ENCODE measurements at regions not wholly inside any gene's neighbourhood (a gene's known extent, or its start where the extent isn't known, plus 50 kb on each side); places are given as distances from the start of the nearest gene placed in this dataset.
"Not testable (repeated sequence)": the region's sequence is repeated elsewhere in the genome, so short reads cannot be mapped to it uniquely, and the experiment has no call there.

DNA sequence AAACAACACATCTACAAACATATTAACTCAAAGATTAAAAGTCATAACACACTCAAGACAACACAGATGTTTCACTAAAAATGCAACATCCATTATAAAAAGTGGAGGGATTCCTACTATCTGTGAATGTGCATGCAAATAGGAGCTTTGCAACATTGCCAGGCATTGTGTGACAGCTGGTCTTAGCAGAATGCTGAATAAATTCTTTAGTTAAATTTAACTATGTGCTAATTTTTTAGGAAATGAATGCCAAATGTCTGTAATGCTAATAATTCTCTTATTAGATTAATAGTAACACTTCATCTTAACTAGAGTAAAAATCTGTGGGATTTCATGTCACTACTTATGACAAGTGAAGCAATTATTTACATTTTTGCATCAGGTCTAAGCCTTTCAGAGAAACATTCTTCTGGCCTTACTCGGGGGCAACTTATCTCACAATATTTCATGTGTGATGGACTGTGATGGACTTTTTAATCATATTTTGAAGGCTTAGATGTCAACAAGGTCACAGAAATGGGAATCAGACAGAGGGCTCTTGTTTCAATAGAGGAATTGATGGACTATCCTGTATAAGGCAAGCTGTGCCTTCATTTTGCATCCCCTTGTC is 524.6 kb upstream of the KCND2 start:
- DNase-seq: no peak

DNA sequence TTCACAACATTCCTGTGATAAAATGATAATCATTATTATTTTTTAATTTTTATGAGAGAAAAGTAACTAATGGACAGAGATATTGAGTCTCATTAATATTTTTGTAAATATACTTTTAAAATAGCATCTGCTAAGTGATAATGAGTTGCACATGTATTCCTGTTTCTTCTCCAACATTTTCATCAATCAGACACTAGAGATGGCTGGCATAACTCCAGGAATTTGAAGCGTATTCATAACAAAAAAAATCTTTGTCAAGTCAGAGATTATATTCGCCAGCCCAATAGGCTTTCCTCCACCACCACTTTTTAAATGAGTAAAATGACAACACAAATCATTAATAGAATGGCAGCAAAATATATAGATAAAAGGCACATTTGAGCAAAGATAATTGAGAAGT is 524.0 kb upstream of the KCND2 start:
- DNase-seq: no peak

DNA sequence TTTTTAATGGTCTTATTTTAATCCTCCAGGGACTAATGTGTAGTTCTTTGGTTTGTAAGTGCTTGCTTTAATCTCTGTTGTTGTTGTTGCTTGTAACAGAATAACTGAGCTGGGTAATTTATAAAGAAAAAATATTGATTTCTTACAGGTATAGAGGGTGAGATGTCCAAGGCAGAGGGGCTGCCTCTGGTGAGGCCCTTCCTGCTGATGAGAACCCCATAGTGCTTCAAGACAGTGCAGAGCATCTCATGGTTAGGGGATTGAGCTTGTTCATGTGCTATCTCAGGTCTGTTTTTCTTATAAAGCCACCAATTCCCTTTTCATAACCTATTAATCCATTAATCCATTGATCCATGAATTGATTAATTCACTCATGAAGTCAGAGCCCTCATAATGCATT is 516.3 kb upstream of the KCND2 start:
- DNase-seq: no peak

DNA sequence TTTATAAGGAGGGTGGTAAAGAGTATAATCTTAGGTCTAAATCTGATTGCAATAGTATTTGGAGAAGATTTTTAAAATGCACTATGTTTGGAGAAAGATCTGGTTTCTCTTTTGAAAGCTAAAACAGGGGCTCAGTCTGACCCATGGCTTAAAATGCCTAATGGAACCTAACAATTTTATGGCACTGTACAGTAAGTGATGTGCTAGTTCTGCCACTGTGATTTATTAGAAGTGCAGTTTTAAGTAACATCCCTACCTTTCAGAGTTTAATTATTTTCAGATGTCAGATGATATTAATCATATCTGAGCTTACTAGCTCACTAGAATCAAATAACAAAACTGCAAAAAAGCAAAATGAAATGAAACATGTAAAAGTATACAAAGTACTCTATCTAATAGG is 514.7 kb upstream of the KCND2 start:
- no peak for DNase-seq

DNA sequence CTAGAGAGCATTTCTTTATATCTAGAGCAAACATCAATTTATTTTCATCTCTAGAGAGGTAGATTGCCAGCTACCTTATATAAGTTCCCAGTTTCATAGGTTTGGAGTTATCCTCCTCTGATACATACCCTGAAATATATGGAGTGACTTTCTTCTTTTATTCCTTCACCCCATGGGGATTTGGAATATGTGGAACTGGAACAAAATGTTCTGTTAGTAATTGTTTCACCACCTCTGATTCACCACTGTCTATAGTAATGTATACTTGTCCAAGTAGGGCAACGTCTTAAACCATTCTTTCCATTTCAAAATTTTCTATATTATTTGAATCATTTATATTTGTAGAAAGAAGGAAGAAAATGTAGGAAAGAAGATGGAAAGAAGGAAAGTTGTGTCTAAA is 511.2 kb upstream of the KCND2 start:
- no peak for DNase-seq

DNA sequence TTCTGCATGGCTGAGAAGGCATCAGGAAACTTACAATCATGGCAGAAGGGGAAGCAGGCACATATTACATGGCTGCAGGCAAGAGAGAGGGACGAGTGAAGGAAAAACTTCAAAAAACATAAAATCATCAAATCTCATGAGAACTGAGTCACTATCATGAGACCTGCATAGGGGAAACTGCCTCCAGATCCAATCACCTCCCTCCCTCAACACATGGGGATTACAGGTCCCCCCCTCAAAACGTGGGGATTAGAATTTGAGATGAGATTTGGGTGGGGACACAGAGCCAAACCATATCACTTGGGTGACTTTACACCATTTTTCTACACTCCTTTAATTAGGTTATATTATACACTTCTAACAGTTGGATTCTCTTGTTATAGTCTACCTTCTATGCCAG is 490.7 kb upstream of the KCND2 start:
- no peak for DNase-seq

DNA sequence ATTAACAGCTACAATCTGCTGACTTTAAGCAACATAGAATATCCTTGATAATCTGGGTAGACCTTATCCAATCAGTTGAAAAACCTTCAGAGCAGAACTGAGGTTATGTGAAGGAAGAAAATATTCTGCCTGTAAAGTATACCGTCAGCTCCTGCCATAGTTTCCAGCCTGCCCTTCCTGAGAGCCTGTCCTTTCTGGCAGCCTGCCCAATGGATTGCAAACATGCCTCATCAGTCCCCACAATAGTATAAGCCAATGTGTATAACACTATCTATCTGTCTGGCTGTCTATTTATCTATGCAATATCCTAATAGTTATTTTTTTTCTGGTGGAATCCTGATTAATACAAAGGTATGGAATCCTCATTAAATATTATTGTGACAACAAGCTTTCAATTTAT is 489.2 kb upstream of the KCND2 start:
- peak; percentile 62 for DNase-seq

DNA sequence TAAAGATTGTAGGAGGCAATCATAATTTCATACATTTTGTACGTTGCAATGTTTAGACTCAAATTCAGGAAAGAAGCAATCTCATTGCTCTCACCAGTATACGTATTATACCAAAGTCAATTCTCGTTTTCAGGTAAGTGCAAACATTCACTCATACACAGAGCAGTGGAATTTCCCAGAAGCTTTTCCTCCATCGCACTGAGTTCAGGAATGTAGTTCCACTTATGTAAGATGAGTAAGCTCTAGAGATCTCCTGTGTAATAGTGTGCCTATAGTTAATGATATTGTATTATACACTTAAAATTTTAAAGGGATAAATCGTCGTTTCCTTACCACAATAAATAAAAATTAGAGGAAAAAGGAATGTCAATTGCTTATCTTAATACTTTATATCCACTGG is 470.8 kb upstream of the KCND2 start:
- DNase-seq: no peak

DNA sequence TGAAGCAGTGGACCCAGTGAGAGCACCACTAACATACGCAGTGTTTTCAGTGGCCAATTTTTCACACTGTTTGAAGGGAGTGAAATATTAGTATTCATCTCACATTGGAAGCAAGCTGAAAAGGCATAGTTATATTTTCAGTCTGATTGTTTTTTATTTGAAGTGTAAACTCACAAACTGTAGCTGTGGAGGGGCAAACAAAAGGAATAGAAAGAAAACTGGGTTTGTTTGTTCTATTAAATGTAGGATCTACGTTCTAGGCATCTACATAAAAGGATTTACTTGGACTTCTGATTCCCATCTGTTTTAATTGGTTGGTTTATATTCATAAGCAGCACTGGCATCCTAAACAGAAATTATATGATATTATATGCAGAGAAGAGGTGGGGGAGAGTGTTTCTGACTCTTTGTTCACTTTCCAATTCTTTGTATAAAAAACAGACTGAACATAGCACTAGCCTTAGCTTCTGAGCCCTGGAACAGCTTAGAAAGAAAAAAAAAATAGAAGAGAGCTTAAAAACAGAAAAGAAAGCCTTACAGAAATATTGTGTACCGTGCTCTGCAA is 447.8 kb upstream of the KCND2 start:
- no peak for DNase-seq

DNA sequence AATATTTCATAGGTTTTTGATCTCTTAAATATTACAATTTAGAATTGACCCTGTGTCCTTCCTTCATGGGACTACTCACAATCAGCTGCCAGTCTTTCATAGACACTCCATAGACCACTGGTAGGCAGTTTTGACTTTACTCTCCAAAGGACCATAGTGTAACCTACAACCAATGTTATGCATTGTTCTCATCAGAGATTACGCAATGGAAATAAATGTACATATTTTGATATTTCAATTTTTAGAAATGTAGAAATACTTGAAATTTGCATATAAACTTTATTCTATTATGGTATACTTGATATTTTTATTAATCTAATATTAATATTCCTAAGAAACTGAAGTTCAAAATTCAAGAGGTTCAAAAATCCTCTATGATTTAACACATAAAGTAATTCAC is 446.4 kb upstream of the KCND2 start:
- DNase-seq: no peak

DNA sequence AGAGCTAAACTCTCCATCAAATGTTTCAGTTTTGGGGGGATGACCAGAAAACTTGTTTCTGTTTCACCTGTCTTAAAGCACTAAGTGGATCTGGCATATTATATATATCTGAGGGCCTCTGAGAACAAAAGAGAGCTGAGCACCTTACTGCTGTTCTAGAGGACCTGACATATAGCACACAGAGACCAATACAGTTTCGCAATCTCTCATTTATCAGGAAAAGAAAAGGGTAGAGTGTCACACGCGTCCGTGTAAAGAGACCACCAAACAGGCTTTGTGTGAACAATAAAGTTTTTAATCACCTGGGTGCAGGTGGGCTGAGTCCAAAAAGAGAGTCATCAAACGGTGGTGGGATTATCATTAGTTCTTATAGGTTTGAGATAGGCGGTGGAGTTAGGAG is 434.5 kb upstream of the KCND2 start:
- DNase-seq: no peak

DNA sequence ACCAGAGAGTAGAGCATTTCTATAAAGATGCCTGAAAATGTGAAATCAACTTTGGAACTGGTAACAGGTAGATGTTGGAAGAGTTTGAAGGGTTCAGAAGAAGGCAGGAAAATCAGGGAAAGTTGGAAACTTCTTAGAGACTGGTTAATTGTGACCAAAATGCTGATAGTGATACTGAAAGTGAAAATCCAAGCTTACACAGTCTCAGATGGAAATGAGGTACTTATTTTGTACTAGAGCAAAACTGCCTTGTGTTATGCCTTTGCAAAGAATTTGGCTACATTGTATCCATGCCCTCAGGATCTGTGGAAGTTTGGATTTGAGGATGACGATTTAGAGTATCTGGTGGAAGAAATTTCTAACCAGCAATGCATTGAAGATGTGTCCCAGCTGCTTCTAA is 430.6 kb upstream of the KCND2 start:
- DNase-seq: no peak

DNA sequence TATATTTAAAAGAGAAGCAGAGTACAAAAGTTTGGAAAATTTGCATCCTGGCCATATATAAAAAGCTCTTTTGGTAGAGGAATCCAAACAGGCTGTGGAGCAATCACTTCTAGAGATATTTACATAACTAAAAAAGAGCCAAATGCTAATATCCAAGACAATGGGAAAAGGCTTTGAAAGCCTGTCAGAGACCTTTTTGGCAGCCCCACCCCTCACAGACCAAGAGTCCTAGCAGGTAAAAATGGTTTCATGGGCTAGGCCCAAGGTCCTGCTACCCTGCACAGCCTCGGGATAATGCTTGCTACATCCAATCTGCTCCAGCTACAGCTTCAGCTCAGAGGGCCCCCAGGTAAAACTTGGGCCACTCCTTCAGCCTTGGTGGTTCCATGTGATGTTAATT is 430.2 kb upstream of the KCND2 start:
- DNase-seq: no peak

DNA sequence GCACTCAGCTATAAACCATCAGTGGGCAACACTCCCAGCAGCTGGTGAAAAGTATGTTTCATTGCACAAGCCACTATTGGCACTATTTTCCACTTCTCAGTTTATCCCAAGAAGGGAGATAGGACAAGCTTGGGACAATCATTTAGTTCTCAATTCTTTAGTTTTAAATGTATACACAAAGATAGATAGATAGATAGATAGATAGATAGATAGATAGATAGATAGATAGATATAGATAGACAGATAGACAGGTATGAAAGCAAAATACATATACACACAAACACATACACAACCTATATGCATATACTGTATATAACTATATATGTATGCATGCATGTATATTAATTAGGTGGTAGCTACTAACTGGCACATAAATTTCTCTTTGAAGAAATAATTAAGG is 411.6 kb upstream of the KCND2 start:
- DNase-seq: no peak

DNA sequence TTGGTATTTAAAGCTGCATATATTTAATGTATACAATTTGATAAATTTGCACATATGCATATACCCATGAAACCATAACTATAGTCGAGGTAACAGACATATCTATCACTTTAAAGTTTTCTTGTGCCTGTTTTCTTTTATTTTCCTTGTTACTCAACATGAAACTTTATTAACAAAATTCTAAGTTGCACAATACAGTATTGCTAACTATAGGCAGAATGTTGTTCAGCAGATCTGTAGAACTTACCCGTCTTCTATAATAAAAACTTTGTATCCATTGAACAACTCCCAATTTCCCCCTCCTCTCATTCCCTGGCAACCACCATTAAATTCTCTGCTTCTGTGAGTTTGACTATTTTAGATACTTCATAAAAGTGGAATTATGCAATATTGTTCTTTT is 404.6 kb upstream of the KCND2 start:
- no peak for DNase-seq

DNA sequence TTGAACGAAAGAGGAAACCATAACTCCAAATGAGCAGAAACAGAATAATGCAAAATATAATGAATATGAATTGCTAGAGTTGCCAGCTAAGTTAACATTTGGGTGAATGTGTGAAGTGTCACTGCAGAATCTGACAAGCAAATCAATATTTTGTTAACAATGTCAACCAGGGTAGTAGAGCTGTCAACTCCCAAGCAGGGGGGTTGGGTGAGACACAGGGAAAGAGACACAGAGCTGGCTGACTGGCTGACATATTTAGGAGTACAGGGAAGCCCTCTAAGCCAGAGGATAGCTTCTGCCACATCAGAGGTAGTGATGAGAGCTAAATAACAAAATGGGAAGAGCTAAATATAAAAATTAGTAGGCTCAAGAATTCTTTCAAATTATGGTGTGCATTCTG is 393.1 kb upstream of the KCND2 start:
- DNase-seq: no peak

DNA sequence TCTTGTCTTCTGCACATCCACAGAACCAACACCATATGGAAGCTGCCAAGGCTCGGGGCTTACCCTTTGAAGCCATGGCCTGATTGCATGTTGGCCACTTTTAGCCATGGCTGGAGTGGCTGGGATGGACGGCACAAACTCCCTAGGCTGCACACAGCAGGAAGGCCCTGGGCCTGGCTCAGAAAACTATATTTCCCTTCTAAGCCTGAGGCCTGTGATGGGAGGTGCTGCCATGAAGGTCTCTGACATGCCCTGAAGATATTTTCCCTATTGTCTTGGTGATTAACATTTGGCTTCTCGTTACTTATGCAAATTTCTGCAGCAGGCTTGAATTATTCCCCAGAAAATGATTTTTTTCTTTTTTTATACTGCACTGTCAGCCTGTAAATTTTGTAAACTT is 387.0 kb upstream of the KCND2 start:
- DNase-seq: no peak

DNA sequence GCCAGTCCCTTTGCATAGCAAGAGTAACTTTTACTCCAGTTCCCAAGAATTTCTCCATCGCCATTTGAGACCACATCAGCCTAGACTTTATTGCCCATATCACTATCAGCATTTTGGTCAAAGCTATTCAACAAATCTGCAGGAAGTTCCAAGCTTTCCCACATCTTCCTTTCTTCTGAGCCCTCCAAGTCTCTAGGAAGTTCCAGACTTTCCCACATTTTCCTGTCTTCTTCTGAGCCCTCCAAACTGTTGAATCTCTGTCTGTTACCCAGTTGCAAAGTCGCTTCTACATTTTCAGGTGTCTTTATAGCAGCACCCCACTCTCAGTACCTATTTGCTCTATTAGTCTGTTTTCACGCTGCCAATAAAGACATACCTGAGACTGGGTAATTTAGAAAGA is 386.4 kb upstream of the KCND2 start:
- DNase-seq: not testable (repeated sequence)

DNA sequence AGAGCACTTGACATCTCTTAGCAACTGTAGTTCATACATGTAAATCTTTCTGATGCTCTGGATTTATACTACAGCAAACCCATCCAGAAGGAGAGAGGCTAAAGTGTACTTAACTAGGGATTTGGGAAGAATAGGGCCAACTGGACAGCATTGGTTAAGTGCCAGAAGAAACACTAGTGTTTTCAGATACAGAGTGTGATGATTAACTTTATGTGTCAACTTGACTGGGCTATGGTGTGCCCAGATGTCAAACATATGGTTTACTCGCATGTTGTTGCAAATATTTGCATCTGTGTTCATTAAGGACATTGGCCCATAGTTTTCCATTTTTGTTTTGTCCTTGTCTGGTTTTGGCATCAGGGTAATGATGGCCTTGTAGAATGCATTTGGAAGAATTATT is 384.7 kb upstream of the KCND2 start:
- no peak for DNase-seq

DNA sequence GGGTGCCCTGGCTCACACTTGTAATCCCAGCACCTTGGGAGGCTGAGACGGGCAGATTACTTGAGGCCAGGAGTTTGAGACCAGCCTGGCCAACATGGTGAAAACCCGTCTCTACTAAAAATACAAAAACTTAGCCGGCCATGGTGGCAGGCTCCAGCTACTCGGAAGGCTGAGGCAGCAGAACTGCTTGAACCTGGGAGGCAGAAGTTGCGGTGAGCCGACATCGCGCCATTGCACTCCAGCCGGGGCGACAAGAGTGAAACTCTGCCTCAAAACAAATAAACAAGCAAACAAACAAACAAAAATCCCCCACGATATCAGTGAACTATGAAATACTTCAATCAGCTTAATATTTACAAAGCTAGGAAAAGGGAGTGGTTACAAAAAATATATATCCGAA is 382.3 kb upstream of the KCND2 start:
- no peak for DNase-seq

DNA sequence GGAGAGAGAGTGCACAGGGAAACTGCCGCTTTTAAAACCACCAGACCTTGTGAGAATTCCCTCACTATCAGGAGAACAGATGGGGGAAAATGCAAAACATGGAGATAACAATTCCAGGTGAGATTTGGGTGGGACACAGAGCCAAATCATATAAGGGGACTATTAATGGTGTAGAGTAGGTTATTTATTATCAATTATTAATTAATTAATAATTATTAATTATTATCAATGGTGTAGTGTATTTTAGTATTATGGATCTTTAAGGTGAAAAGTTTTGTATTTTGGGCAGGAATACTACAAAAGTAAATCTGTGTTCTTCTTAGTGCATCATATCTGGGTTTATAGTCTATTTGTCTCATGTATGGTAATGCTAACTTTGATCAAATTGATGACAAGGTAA is 377.7 kb upstream of the KCND2 start:
- no peak for DNase-seq

DNA sequence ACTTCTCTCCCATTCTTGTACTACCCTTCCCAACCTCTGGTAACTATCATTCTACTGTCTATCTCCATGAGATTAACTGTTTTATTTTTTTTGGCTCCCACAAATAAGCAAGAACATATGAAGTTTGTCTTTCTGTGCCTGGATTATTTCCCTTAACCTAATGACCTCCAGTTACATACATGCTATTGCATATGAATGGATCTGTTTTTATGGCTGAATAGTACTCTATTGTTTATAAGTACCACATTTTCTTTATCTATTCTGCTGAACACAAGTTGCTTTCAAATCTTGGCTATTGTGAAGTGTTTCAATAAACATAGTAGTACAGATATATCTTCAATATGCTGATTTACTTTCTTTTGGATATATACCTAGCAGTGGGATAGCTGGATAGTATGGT is 376.6 kb upstream of the KCND2 start:
- no peak for DNase-seq

DNA sequence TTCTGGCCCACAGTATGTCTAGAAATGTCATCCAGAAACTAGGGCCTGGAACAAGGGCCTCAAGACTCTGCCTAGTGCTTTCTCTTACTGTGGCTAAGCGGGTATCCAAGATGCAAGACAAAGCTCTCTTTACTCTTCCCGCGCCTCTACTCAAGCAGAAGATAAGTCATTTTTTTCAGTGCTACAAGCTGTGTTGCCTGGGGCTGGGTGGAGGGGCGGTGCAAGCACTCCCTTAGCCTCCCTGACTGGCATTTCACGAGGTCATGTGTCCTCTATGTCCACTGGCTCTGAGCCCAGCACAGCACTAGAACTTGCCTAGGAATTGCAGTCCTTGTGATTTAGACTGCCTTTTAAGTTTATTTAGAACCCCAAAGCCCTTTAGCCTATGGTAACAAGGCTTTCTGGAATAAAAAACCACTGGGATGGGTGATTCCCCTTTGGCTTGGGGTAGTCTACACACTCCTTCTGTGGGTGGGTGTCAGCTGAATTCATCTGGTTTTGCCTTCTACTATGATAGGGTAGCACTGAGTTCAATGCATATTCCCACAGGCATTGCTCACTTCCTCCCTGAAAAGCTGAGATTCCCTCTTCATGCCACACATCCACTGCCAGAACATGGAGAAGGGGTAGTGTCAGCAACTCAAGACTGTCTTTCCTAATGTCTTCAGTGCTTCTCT is 371.8 kb upstream of the KCND2 start:
- DNase-seq: no peak

DNA sequence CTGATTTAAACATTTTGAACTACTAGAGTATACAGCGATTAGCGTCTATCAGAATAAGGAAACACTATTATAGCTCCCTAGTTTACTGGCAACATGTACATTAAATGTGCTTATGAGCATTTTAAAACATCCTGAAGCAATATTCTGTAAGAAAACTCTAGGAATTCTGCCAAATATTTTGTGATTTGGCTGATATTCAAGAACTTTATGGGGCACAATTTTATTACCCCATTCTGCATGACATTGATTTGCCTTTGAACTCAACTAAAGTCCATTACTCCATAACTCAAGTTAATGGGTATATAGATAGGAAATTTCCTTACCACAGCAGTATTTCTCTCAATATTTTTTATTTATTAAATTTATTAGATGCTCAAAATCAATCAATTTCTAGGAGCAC is 369.9 kb upstream of the KCND2 start:
- no peak for DNase-seq

DNA sequence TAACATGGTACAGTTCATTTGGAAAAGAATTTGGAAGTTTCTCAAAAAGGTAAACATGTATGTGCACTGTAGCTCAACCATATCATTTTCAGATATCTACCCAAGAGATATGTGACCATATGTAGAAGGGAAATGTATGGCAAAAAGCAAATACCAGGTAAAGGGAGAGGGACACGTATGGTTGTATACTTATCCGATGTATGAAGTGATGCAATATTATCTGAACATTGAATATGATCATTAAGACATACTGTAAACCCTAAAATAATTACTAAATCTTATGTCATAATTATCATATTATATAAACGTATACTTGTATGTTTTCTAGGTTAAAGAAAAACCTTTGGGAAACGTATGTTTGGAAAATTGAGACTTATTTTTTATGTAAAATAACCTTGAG is 367.5 kb upstream of the KCND2 start:
- no peak for DNase-seq

Measured in NCI-H345 (cell line).